ENCODE measurements at regions not wholly inside any gene's neighbourhood (a gene's known extent, or its start where the extent isn't known, plus 50 kb on each side); places are given as distances from the start of the nearest gene placed in this dataset.

GRCh38 chr22:22978637-22979036, 91.0 kb downstream of the IGLL5 start:
- DNase-seq (ENCODE audit: low spot score): no peak
- no peak for TF ChIP-seq CTCF (IDR thresholded peaks at IDR 0.05; ENCODE audit: extremely low read depth, missing control alignments)

- DNase-seq (ENCODE audit: low spot score): no peak
- TF ChIP-seq CTCF (IDR thresholded peaks at IDR 0.05; ENCODE audit: extremely low read depth, missing control alignments): no peak
Measured at GRCh38 chr22:22979121-22979724, 91.1 kb upstream of the GNAZ start.

- no peak for DNase-seq (ENCODE audit: low spot score)
- TF ChIP-seq CTCF (IDR thresholded peaks at IDR 0.05; ENCODE audit: extremely low read depth, missing control alignments): no peak
Measured at GRCh38 chr22:22979954-22980353, 90.4 kb upstream of the GNAZ start.

GRCh38 chr22:22981670-22982571, 88.4 kb upstream of the GNAZ start:
- no peak for TF ChIP-seq CTCF (IDR thresholded peaks at IDR 0.05; ENCODE audit: extremely low read depth, missing control alignments)
- no peak for DNase-seq (ENCODE audit: low spot score)

- TF ChIP-seq CTCF (IDR thresholded peaks at IDR 0.05; ENCODE audit: extremely low read depth, missing control alignments): no peak
- DNase-seq (ENCODE audit: low spot score): no peak
Measured at GRCh38 chr22:22982616-22983015, 87.7 kb upstream of the GNAZ start.

GRCh38 chr22:22983123-22983522, 87.2 kb upstream of the GNAZ start:
- TF ChIP-seq CTCF (IDR thresholded peaks at IDR 0.05; ENCODE audit: extremely low read depth, missing control alignments): no peak

GRCh38 chr22:22983816-22984215, 86.5 kb upstream of the GNAZ start:
- no peak for TF ChIP-seq CTCF (IDR thresholded peaks at IDR 0.05; ENCODE audit: extremely low read depth, missing control alignments)

More at GRCh38 chr22:22983123-22983522, 87.2 kb upstream of the GNAZ start:
- DNase-seq (ENCODE audit: low spot score): no peak

More at GRCh38 chr22:22983816-22984215, 86.5 kb upstream of the GNAZ start:
- DNase-seq (ENCODE audit: low spot score): no peak
